ENCODE measurements at regions not wholly inside any gene's neighbourhood (a gene's known extent, or its start where the extent isn't known, plus 50 kb on each side); places are given as distances from the start of the nearest gene placed in this dataset.
"Not testable (repeated sequence)": the region's sequence is repeated elsewhere in the genome, so short reads cannot be mapped to it uniquely, and the experiment has no call there.

- DNase-seq = no peak
Observed at GRCh38 chr5:125222597-125223240, 476.3 kb upstream of the ZNF608 start.

GRCh38 chr5:125225424-125225823 is 479.0 kb upstream of the ZNF608 start:
- DNase-seq = no peak

- DNase-seq = no peak
Observed at GRCh38 chr5:125226825-125227224, 480.4 kb upstream of the ZNF608 start.

GRCh38 chr5:125227333-125228095 is 481.1 kb upstream of the ZNF608 start:
- no peak for DNase-seq

GRCh38 chr5:125228363-125229070 is 482.1 kb upstream of the ZNF608 start:
- no peak for DNase-seq

GRCh38 chr5:125229556-125229955 is 483.1 kb upstream of the ZNF608 start:
- no peak for DNase-seq

- DNase-seq = no peak
Observed at GRCh38 chr5:125232779-125233230, 486.4 kb upstream of the ZNF608 start.

- DNase-seq = no peak
Observed at GRCh38 chr5:125233944-125234343, 487.5 kb upstream of the ZNF608 start.

- DNase-seq = no peak
Observed at GRCh38 chr5:125236007-125236406, 489.6 kb upstream of the ZNF608 start.

GRCh38 chr5:125236981-125237380 is 490.5 kb upstream of the ZNF608 start:
- DNase-seq = no peak

- no peak for DNase-seq
Observed at GRCh38 chr5:125244531-125244930, 498.1 kb upstream of the ZNF608 start.

GRCh38 chr5:125245216-125245615 is 498.8 kb upstream of the ZNF608 start:
- no peak for DNase-seq

GRCh38 chr5:125249400-125249799 is 503.0 kb upstream of the ZNF608 start:
- no peak for DNase-seq

- DNase-seq = no peak
Observed at GRCh38 chr5:125251703-125252102, 505.3 kb upstream of the ZNF608 start.

GRCh38 chr5:125253634-125254033 is 507.2 kb upstream of the ZNF608 start:
- DNase-seq = not testable (repeated sequence)

GRCh38 chr5:125254267-125254666 is 507.8 kb upstream of the ZNF608 start:
- DNase-seq = no peak

GRCh38 chr5:125256296-125256695 is 509.9 kb upstream of the ZNF608 start:
- no peak for DNase-seq

- no peak for DNase-seq
Observed at GRCh38 chr5:125257057-125257972, 510.9 kb upstream of the ZNF608 start.

- DNase-seq = no peak
Observed at GRCh38 chr5:125257997-125258396, 511.6 kb upstream of the ZNF608 start.

- DNase-seq = no peak
Observed at GRCh38 chr5:125258615-125259014, 512.2 kb upstream of the ZNF608 start.

GRCh38 chr5:125261505-125262250 is 515.2 kb upstream of the ZNF608 start:
- DNase-seq = no peak

- no peak for DNase-seq
Observed at GRCh38 chr5:125262782-125263181, 516.3 kb upstream of the ZNF608 start.
